IgD-negative memory B cell (primary cell): ENCODE measurements at regions not wholly inside any gene's neighbourhood (a gene's known extent, or its start where the extent isn't known, plus 50 kb on each side); places are given as distances from the start of the nearest gene placed in this dataset.
"Not testable (repeated sequence)": the region's sequence is repeated elsewhere in the genome, so short reads cannot be mapped to it uniquely, and the experiment has no call there.

ENCODE experiments used
- H3K27ac Mint-ChIP-seq, 3 donors: one replicate each; pipeline ENCODE4 v1.8.0; 2020 to 2022; ENCODE audit warnings: mild to moderate bottlenecking in 3 of 3, mixed read lengths in 3 of 3, moderate library complexity in 1 of 3
- H3K27me3 Mint-ChIP-seq: one replicate; pipeline ENCODE4 v1.8.0; 2021; ENCODE audit warnings: mixed read lengths
- H3K36me3 Mint-ChIP-seq: one replicate; pipeline ENCODE4 v1.8.0; 2020; ENCODE audit warnings: mild to moderate bottlenecking, mixed read lengths
- H3K4me1 Mint-ChIP-seq, 3 donors: one replicate each; pipeline ENCODE4 v1.8.0; 2020 to 2022; ENCODE audit warnings: mixed read lengths in 3 of 3, mild to moderate bottlenecking in 1 of 3
- H3K4me3 Mint-ChIP-seq, 4 donors: one replicate each; pipeline ENCODE4 v1.8.0; 2020 to 2022; ENCODE audit warnings: mild to moderate bottlenecking in 4 of 4, mixed read lengths in 4 of 4, moderate library complexity in 3 of 4
- H3K9me3 Mint-ChIP-seq, 3 donors: one replicate each; pipeline ENCODE4 v1.8.0; 2020 to 2021; ENCODE audit warnings: mixed read lengths in 3 of 3, mild to moderate bottlenecking in 1 of 3

GRCh38 chr4:30847167-30847566 lies 127.0 kb downstream of the PCDH7 start:
- H3K4me1 Mint-ChIP-seq = no peaks in the 10 kb centered on the region
- H3K27ac Mint-ChIP-seq = no peak overlapping the region
- H3K36me3 Mint-ChIP-seq = no peaks in the 10 kb centered on the region
- no peak overlapping the region for H3K4me3 Mint-ChIP-seq
- H3K27me3 Mint-ChIP-seq = no peaks in the 10 kb centered on the region
- peaks cover 3 to 11% (median 3%) of the 10 kb centered on the region in 3 donors for H3K9me3 Mint-ChIP-seq

- Mint-ChIP-seq H3K9me3 (peaks cover 0 to 8% (median 3%) of the 10 kb centered on the region in 3 donors), H3K27ac (no peak overlapping the region), H3K27me3 (no peaks in the 10 kb centered on the region), H3K4me1 (no peaks in the 10 kb centered on the region), H3K4me3 (no peak overlapping the region), H3K36me3 (no peaks in the 10 kb centered on the region)
Observed at GRCh38 chr4:30847958-30848357, 127.8 kb downstream of the PCDH7 start.

DNA sequence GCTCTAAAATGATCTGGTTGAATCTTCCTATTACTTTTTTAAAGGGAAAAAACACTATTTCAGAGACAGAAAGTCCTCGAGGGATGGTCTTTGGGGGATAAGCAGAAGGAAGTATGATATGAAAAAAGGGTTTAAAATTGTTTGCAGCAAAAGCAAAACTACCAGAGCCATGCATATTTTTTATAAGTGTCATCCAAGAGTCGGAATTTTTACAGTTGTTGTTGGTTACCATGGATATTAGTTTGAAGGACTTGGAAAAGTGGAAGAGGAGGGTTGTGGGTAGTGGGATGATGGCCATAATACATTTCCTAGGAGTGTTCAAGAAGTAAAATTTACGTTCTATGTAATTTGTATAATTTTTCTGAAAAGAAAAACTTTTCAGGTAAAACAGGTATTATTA lies 134.4 kb downstream of the PCDH7 start:
- Mint-ChIP-seq H3K9me3 (peaks cover 0 to 3% (median 0%) of the 10 kb centered on the region in 3 donors), H3K36me3 (no peaks in the 10 kb centered on the region), H3K27me3 (no peaks in the 10 kb centered on the region), H3K27ac (no peak overlapping the region), H3K4me3 (no peak overlapping the region), H3K4me1 (no peaks in the 10 kb centered on the region)

GRCh38 chr4:30855232-30855631 lies 135.1 kb downstream of the PCDH7 start:
- H3K4me1 Mint-ChIP-seq = no peaks in the 10 kb centered on the region
- peaks cover 0 to 3% (median 0%) of the 10 kb centered on the region in 3 donors for H3K9me3 Mint-ChIP-seq
- H3K27ac Mint-ChIP-seq = no peak overlapping the region
- H3K27me3 Mint-ChIP-seq = no peaks in the 10 kb centered on the region
- no peaks in the 10 kb centered on the region for H3K36me3 Mint-ChIP-seq
- no peak overlapping the region for H3K4me3 Mint-ChIP-seq

DNA sequence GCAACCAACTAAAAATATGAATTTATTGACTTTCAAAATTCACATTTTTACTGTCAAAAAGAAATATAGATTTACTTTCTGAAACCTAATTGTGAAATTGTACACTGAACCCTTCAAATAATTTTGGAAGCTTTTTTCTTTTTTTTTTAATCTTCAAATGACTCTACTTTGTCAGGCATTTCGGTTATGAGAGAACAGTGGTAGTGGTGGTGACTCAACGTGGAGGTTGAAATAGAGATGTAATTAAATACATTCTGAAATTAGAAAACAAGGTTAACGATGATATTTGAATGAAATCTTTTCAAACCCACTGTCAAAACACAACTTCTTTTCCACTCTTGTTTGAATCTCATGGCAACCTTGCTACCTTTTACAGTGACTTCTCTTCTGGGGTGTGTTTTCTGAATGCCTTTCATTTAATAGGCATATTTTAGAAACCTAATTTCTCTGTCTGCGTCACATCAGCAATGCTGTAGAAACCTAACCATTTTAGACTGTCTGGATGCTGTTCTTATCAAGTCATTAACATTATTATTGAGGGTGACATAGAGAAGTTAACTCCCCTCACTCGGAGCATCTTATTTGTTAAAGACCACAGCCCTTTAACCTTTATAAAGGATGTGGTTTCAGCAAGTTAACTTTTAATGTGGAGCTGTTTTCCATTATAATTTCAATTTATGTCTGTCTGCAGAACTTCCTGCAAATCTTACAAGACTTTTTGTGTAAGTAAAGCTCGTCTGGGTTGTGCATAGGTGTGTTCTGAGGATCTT lies 136.8 kb downstream of the PCDH7 start:
- Mint-ChIP-seq H3K9me3 (peaks cover 0 to 2% (median 0%) of the 10 kb centered on the region in 3 donors), H3K4me1 (no peaks in the 10 kb centered on the region), H3K4me3 (no peak overlapping the region), H3K36me3 (no peaks in the 10 kb centered on the region), H3K27ac (no peak overlapping the region), H3K27me3 (no peaks in the 10 kb centered on the region)

DNA sequence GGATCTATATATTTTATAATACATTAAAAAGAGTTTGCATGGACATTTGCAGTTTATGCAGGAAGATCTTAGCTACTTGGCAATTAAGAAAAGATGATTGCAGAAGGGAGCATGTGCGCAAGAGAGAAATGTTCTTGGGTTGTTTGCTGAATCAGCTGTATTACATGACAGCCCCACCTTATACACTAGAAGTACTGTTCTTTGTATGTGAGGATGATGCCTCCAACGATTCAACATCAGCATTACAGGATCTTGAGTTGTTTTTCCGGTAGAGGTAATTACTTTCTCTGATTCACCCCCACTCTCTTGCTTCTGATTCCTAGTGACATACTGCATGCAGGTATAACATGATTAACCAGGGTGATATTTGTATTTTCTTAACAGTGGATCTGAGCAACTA lies 140.8 kb downstream of the PCDH7 start:
- H3K36me3 Mint-ChIP-seq = no peaks in the 10 kb centered on the region
- peaks cover 0 to 5% (median 2%) of the 10 kb centered on the region in 3 donors for H3K9me3 Mint-ChIP-seq
- no peak overlapping the region for H3K27ac Mint-ChIP-seq
- H3K4me1 Mint-ChIP-seq = no peaks in the 10 kb centered on the region
- no peak overlapping the region for H3K4me3 Mint-ChIP-seq
- no peaks in the 10 kb centered on the region for H3K27me3 Mint-ChIP-seq

- no peak overlapping the region for H3K4me3 Mint-ChIP-seq
- peaks cover 0 to 9% (median 2%) of the 10 kb centered on the region in 3 donors for H3K9me3 Mint-ChIP-seq
- no peaks in the 10 kb centered on the region for H3K27me3 Mint-ChIP-seq
- H3K4me1 Mint-ChIP-seq = no peaks in the 10 kb centered on the region
- H3K27ac Mint-ChIP-seq = no peak overlapping the region
- no peaks in the 10 kb centered on the region for H3K36me3 Mint-ChIP-seq
Observed at GRCh38 chr4:30862196-30862595, 142.0 kb downstream of the PCDH7 start.

DNA sequence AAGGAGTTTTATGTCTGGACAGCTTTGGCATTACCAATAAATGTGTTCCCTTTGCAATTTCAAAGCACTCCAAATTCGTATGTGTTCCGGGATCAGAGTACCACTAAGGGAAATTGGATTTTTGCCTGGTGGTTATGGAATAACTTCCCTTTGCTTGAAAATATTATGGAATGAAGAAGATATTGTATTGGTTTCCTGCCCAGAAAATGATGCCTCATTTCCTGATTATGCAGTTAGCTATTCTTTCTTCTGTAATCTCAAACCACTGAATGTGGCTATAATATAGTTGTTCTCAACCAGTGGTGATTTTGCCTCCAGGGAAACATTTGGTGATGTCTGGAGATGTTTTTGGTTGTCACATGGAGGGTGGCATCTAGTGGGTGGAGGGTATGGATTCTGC lies 142.9 kb downstream of the PCDH7 start:
- Mint-ChIP-seq H3K9me3 (peaks cover 0 to 10% (median 2%) of the 10 kb centered on the region in 3 donors), H3K4me1 (no peaks in the 10 kb centered on the region), H3K4me3 (no peak overlapping the region), H3K27me3 (no peaks in the 10 kb centered on the region), H3K36me3 (no peaks in the 10 kb centered on the region), H3K27ac (no peak overlapping the region)

DNA sequence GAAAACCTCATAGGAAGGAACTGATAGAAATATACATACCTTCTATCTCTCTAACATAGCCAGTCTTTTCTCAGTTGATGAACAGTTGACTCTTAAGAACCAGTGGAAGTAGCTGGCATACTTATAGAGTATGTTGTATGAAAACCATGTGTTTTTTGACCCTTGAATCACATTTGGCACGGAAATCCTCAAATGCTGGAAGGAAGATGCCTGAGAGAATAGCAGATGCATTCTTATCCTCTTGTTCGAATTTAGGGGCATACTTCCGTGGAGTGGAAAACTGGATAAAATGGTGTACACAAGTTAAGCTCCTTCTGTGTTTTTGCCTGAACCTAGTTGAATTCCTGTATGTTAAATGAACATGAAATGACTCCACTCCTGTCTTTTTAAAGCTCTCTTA lies 145.5 kb downstream of the PCDH7 start:
- no peak overlapping the region for H3K27ac Mint-ChIP-seq
- no peak overlapping the region for H3K4me3 Mint-ChIP-seq
- peaks cover 0 to 10% (median 0%) of the 10 kb centered on the region in 3 donors for H3K9me3 Mint-ChIP-seq
- no peaks in the 10 kb centered on the region for H3K27me3 Mint-ChIP-seq
- H3K4me1 Mint-ChIP-seq = no peaks in the 10 kb centered on the region
- H3K36me3 Mint-ChIP-seq = no peaks in the 10 kb centered on the region

- Mint-ChIP-seq H3K4me1 (no peaks in the 10 kb centered on the region), H3K36me3 (no peaks in the 10 kb centered on the region), H3K27me3 (no peaks in the 10 kb centered on the region), H3K4me3 (no peak overlapping the region), H3K27ac (no peak overlapping the region), H3K9me3 (peaks cover 0 to 13% (median 0%) of the 10 kb centered on the region in 3 donors)
Observed at GRCh38 chr4:30866346-30866745, 146.2 kb downstream of the PCDH7 start.

GRCh38 chr4:30866907-30867306 lies 146.7 kb downstream of the PCDH7 start:
- H3K4me1 Mint-ChIP-seq = no peaks in the 10 kb centered on the region
- H3K9me3 Mint-ChIP-seq = peaks cover 0 to 13% (median 2%) of the 10 kb centered on the region in 3 donors
- H3K4me3 Mint-ChIP-seq = no peak overlapping the region

DNA sequence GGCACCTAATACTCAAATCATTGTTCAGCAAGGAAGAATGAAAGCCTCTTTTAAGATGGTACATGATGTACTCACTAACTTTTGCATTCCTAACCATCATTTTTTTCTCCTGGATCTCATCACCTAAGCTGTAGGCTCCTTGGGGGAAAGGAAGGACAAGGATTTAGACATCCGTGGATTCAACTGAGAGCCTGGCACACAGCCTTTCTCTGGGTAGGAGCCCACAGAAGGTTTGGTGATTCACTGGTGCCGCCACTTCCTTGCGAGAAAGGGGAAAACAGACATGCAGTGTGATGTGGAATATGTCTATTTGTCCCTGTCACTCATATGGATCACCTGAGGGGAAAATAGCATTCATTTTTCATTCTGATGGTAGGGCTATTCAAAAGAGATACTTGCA lies 147.3 kb downstream of the PCDH7 start:
- Mint-ChIP-seq H3K4me3 (no peak overlapping the region), H3K27ac (no peak overlapping the region), H3K27me3 (no peaks in the 10 kb centered on the region), H3K9me3 (peaks cover 0 to 13% (median 2%) of the 10 kb centered on the region in 3 donors), H3K4me1 (no peaks in the 10 kb centered on the region), H3K36me3 (no peaks in the 10 kb centered on the region)

More at GRCh38 chr4:30866907-30867306, 146.7 kb downstream of the PCDH7 start:
- Mint-ChIP-seq H3K36me3 (no peaks in the 10 kb centered on the region), H3K27ac (no peak overlapping the region), H3K27me3 (no peaks in the 10 kb centered on the region)

- H3K27ac Mint-ChIP-seq = no peak overlapping the region
- no peaks in the 10 kb centered on the region for H3K36me3 Mint-ChIP-seq
- no peak overlapping the region for H3K4me3 Mint-ChIP-seq
- no peaks in the 10 kb centered on the region for H3K27me3 Mint-ChIP-seq
- H3K4me1 Mint-ChIP-seq = no peaks in the 10 kb centered on the region
- peaks cover 0 to 13% (median 2%) of the 10 kb centered on the region in 3 donors for H3K9me3 Mint-ChIP-seq
Observed at GRCh38 chr4:30868111-30868895, 148.1 kb downstream of the PCDH7 start.

DNA sequence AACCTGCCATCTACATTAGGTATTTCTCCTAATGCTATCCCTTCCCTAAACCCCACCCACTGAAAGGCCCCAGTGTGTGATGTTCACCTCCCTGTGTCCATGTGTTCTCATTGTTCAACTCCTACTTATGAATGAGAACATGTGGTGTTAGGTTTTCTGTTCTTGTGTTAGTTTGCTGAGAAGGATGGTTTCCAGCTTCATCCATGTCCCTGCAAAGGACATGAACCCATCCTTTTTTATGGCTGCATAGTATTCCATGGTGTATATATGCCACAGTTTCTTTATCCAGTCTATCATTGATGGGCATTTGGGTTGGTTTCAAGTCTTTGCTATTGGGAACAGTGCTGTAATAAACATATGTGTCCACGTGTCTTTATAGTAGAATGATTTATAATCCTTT lies 149.2 kb downstream of the PCDH7 start:
- not testable (repeated sequence) for H3K36me3 Mint-ChIP-seq, H3K4me1 Mint-ChIP-seq, H3K4me3 Mint-ChIP-seq, H3K27ac Mint-ChIP-seq, H3K27me3 Mint-ChIP-seq
- H3K9me3 Mint-ChIP-seq = peaks cover 0 to 13% (median 2%) of the 10 kb centered on the region in 3 donors

- H3K27me3 Mint-ChIP-seq = no peaks in the 10 kb centered on the region
Observed at GRCh38 chr4:30870513-30870912, 150.3 kb downstream of the PCDH7 start.

More at GRCh38 chr4:30870513-30870912, 150.3 kb downstream of the PCDH7 start:
- H3K9me3 Mint-ChIP-seq = peaks cover 0 to 8% (median 2%) of the 10 kb centered on the region in 3 donors
- H3K4me1 Mint-ChIP-seq = no peaks in the 10 kb centered on the region
- no peaks in the 10 kb centered on the region for H3K36me3 Mint-ChIP-seq
- peak overlapping the region in 1 of 3 donors; percentile 3 for H3K27ac Mint-ChIP-seq
- no peak overlapping the region for H3K4me3 Mint-ChIP-seq
